Upper lobe of right lung (tissue), 1 donor: ENCODE measurements at regions not wholly inside any gene's neighbourhood (a gene's known extent, or its start where the extent isn't known, plus 50 kb on each side); places are given as distances from the start of the nearest gene placed in this dataset.
"Not testable (repeated sequence)": the region's sequence is repeated elsewhere in the genome, so short reads cannot be mapped to it uniquely, and the experiment has no call there.

Experiments used
- ATAC-seq: fragments of 200-7000 bp; cut with Tn5 transposase; one replicate; pipeline ENCODE4 v1.9.1; 2020; ENCODE audit warnings: mild to moderate bottlenecking, moderate library complexity
- DNase-seq: peaks from one replicate; pipeline ENCODE4 v3.0.0-alpha.2; 2020
- H3K27ac ChIP-seq: fragments of 200-600 bp; one replicate; pipeline ENCODE4 v1.8.0; 2022
- H3K27me3 ChIP-seq: fragments of 200-600 bp; one replicate; pipeline ENCODE4 v1.8.0; 2022; ENCODE audit warnings: mild to moderate bottlenecking
- H3K36me3 ChIP-seq: fragments of 200-600 bp; one replicate; pipeline ENCODE4 v1.8.0; 2022
- H3K4me1 ChIP-seq: fragments of 200-600 bp; one replicate; pipeline ENCODE4 v1.8.0; 2022
- H3K4me3 ChIP-seq: fragments of 200-600 bp; one replicate; pipeline ENCODE4 v1.8.0; 2022; ENCODE audit warnings: mild to moderate bottlenecking
- H3K9me3 ChIP-seq: fragments of 200-600 bp; one replicate; pipeline ENCODE4 v1.8.0; 2022
- intact Hi-C: fragments of 100-400 bp; cut with DNase I; formaldehyde crosslinking; loops from one replicate; pipeline ENCODE4 v1.11.0; 2022
- TF ChIP-seq, protein P1 (sequence below): fragments of 200-600 bp; IDR thresholded peaks from one replicate; pipeline ENCODE4 v1.8.0; 2022; ENCODE audit warnings: antibody characterized with exemption
- donor health status: DM: no; HTN: yes; CAD: no; lungs with severe emphysema.

DNA sequence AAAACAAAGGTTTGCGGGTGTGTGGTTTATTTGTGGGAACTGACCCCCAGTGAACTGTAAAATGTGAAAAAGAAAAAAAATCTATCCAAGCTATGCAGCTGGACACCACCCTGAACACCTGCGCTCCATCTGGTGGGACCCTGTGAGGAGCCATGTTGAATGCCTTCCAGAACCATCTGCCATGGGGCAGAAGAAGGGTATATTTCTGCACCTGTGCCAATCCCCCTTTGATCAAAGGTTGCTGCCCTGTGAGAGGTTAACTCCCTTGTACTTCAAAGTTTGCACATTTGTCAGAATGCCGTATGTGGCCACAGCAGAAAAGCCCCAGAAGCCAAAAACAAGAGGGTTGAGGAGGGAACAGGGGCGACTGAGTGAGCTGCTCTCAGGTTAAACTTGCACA lies 148.5 kb upstream of the ALDH1B1 start:
- TF ChIP-seq, protein P1, sequence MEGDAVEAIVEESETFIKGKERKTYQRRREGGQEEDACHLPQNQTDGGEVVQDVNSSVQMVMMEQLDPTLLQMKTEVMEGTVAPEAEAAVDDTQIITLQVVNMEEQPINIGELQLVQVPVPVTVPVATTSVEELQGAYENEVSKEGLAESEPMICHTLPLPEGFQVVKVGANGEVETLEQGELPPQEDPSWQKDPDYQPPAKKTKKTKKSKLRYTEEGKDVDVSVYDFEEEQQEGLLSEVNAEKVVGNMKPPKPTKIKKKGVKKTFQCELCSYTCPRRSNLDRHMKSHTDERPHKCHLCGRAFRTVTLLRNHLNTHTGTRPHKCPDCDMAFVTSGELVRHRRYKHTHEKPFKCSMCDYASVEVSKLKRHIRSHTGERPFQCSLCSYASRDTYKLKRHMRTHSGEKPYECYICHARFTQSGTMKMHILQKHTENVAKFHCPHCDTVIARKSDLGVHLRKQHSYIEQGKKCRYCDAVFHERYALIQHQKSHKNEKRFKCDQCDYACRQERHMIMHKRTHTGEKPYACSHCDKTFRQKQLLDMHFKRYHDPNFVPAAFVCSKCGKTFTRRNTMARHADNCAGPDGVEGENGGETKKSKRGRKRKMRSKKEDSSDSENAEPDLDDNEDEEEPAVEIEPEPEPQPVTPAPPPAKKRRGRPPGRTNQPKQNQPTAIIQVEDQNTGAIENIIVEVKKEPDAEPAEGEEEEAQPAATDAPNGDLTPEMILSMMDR: no peak
- intact Hi-C loops: no loop called here
- H3K4me3 ChIP-seq: no peak overlapping the region
- H3K27me3 ChIP-seq: no peaks in the 10 kb centered on the region
- H3K9me3 ChIP-seq: no peaks in the 10 kb centered on the region
- DNase-seq: no peak
- H3K4me1 ChIP-seq: no peaks in the 10 kb centered on the region
- H3K27ac ChIP-seq: no peak overlapping the region
- no peaks in the 10 kb centered on the region for H3K36me3 ChIP-seq
- no peak for ATAC-seq

DNA sequence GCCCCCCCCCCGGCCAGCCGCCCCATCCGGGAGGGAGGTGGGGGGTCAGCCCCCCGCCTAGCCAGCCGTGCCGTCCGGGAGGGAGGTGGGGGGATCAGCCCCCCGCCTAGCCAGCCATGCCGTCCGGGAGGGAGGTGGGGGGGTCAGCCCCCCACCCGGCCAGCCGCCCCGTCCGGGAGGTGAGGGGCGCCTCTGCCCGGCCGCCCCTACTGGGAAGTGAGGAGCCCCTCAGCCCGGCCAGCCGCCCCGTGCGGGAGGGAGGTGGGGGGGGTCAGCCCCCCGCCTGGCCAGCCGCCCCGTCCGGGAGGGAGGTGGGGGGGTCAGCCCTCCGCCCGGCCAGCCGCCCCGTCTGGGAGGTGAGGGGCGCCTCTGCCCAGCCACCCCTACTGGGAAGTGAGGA lies 150.4 kb upstream of the ALDH1B1 start:
- ATAC-seq, DNase-seq, H3K4me1 ChIP-seq, intact Hi-C loops, H3K27ac ChIP-seq, H3K4me3 ChIP-seq, H3K9me3 ChIP-seq, H3K27me3 ChIP-seq, H3K36me3 ChIP-seq: not testable (repeated sequence)

DNA sequence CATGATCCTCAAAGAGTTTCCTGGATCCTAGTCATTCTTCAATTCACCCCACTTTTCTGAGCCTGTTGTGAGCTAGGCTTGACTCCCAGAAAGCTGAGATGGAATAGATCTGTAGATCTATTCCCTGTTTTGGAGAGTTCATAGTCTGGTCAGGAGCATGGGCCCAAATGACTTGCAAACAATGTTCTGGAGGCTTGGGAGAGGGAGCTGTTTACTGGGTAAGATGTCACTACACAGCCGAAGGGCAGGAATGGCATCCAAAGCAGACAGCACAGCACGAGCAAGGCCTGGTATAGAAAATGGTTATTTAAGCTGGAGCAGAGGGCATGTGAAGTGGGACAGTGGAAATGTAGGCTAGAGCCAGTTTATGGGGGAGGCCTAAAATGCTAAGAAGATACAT lies 152.5 kb upstream of the ALDH1B1 start:
- Histone ChIP-seq H3K27ac (no peak overlapping the region), H3K4me1 (no peaks in the 10 kb centered on the region), H3K27me3 (no peaks in the 10 kb centered on the region), H3K36me3 (no peaks in the 10 kb centered on the region), H3K9me3 (no peaks in the 10 kb centered on the region), H3K4me3 (no peak overlapping the region)
- TF ChIP-seq, protein P1: no peak
- DNase-seq: no peak
- intact Hi-C loops: no loop called here
- no peak for ATAC-seq

DNA sequence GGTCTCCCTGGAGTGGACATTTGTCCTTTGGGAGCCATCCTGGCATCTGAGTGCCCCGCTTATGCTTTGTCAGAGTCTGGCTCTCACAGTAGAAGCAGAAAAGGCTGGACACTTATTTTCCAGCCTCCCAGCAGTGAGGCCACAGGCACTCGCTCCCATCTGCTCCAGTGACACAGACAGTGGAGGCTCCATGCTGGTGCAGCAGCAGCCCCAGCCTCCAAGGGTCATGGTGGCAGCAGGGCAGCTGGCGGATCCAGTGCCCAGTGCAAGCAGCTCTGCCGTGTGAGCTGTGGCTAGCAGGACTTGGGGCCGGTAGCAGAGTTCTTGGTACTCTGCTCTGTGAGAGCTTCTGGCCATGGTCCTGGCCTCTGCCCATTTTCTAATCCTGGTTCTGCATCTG lies 157.3 kb upstream of the ALDH1B1 start:
- H3K27ac ChIP-seq: no peak overlapping the region
- TF ChIP-seq, protein P1: no peak
- intact Hi-C loops: no loop called here
- DNase-seq: no peak
- no peaks in the 10 kb centered on the region for H3K27me3 ChIP-seq
- no peak for ATAC-seq
- no peaks in the 10 kb centered on the region for H3K9me3 ChIP-seq
- no peaks in the 10 kb centered on the region for H3K4me1 ChIP-seq
- no peak overlapping the region for H3K4me3 ChIP-seq
- H3K36me3 ChIP-seq: no peaks in the 10 kb centered on the region

DNA sequence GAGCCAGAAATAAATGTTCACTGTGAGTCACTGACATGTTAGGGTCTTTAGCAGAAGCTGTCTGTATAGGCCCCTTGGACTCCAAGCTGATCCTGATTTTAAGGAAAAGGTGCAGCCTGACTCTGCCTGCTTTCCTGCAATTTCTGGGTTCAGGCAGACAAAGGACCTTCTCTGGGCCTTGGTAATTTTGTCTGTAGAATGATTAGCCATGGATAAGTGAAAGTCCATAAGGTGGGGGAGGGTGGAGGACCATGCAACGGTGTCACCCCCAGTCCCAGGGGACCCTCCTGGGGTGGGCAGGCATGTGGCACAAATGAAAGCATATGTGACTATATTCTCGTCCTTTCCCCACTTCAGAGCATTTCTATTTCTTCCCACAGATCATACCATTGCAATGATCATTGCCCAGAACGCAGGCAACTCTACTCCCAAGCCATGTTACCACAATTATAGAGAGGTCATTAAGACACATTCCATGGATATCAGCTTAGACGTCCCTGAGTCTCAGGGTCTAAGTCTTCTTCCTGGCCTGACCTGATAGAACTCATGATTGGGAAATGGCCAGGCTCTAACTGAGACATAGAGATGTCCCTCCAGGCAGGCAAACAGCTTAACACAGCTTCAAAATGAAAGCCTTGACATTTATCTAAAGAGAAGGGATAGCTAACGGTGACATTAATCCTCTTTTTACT lies 157.9 kb upstream of the ALDH1B1 start:
- TF ChIP-seq, protein P1: no peak
- peak; percentile 20 for DNase-seq
- H3K4me3 ChIP-seq: no peak overlapping the region
- intact Hi-C loops: no loop called here
- H3K27me3 ChIP-seq: no peaks in the 10 kb centered on the region
- ATAC-seq: no peak
- H3K9me3 ChIP-seq: no peaks in the 10 kb centered on the region
- H3K36me3 ChIP-seq: no peaks in the 10 kb centered on the region
- no peaks in the 10 kb centered on the region for H3K4me1 ChIP-seq
- H3K27ac ChIP-seq: no peak overlapping the region

DNA sequence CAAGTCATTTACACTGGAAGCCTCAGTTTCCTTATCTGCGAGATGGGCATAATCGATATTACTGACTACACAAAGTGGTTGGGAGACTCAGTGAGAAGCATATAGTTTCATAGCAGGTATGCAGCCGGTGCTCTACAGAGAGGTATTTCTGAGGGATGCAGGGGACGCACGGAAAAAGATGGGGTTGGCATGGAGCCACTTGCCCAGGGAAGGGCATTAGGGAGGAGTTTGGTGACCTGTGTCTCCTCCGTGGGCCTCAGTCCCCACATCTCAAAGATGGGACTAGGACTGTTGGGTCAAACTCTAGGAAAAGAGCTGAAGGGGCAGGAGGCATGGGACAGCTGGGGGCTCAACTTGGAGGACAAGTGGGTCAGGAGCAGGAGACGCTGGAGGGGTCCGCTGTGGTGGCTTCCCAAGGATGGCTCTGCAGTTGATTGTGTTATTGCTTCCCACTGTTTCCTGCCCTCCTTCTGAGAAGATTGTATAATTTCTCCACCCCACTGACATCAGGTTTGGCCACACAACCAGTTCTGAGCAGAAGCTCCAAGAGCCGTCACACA lies 158.6 kb upstream of the ALDH1B1 start:
- no peaks in the 10 kb centered on the region for H3K9me3 ChIP-seq
- H3K4me1 ChIP-seq: no peaks in the 10 kb centered on the region
- no peaks in the 10 kb centered on the region for H3K27me3 ChIP-seq
- DNase-seq: peak; percentile 19
- no peak for ATAC-seq
- intact Hi-C loops: no loop called here
- no peak overlapping the region for H3K27ac ChIP-seq
- no peaks in the 10 kb centered on the region for H3K36me3 ChIP-seq
- TF ChIP-seq, protein P1: no peak
- no peak overlapping the region for H3K4me3 ChIP-seq
